Neural progenitor cell (in vitro differentiated cells): ENCODE measurements at regions not wholly inside any gene's neighbourhood (a gene's known extent, or its start where the extent isn't known, plus 50 kb on each side); places are given as distances from the start of the nearest gene placed in this dataset.

Experiments
- DNase-seq: peaks from one replicate; pipeline ENCODE4 v3.0.0-alpha.2; 2016; ENCODE audit warnings: low spot score
- H2AFZ ChIP-seq: fragments of 200-600 bp; sonication (generic); replicated peaks from 2 replicates; pipeline ENCODE4 v1.6.1; 2016; ENCODE audit warnings: antibody characterized with exemption
- H3F3A ChIP-seq: fragments of 200-600 bp; sonication (generic); 2 replicates; pipeline ENCODE4 v1.6.1; 2016; ENCODE audit warnings: antibody characterized with exemption, low read depth
- H3K27ac ChIP-seq: fragments of 200-600 bp; sonication (generic); 2 replicates; pipeline ENCODE4 v1.5.1; 2016; ENCODE audit warnings: mild to moderate bottlenecking
- H3K27me3 ChIP-seq: fragments of 200-600 bp; sonication (generic); 2 replicates; pipeline ENCODE4 v1.6.1; 2016; ENCODE audit warnings: mild to moderate bottlenecking, moderate library complexity
- H3K36me3 ChIP-seq: fragments of 200-600 bp; sonication (generic); 2 replicates; pipeline ENCODE4 v1.5.1; 2016
- H3K4me1 ChIP-seq: fragments of 200-600 bp; sonication (generic); 2 replicates; pipeline ENCODE4 v1.6.1; 2016; ENCODE audit warnings: mixed run types
- H3K4me2 ChIP-seq: fragments of 200-600 bp; sonication (generic); 2 replicates; pipeline ENCODE4 v1.6.1; 2016
- H3K4me3 ChIP-seq: fragments of 200-600 bp; sonication (generic); 2 replicates; pipeline ENCODE4 v1.5.1; 2016
- H3K79me2 ChIP-seq: fragments of 200-600 bp; sonication (generic); 2 replicates; pipeline ENCODE4 v1.6.1; 2016; ENCODE audit warnings: low read depth
- H3K9ac ChIP-seq: fragments of 200-600 bp; sonication (generic); 2 replicates; pipeline ENCODE4 v1.6.1; 2016
- H3K9me3 ChIP-seq: fragments of 200-600 bp; sonication (generic); 2 replicates; pipeline ENCODE4 v1.5.1; 2016; ENCODE audit warnings: low read depth
- H4K20me1 ChIP-seq: fragments of 200-600 bp; sonication (generic); 2 replicates; pipeline ENCODE4 v1.6.1; 2016; ENCODE audit warnings: low read depth
- H3K27ac Mint-ChIP-seq: 3 replicates; pipeline ENCODE4 v1.8.0; 2021; ENCODE audit warnings: mixed read lengths
- H3K27me3 Mint-ChIP-seq: 2 replicates; pipeline ENCODE4 v1.8.0; 2022; ENCODE audit warnings: low read depth, mild to moderate bottlenecking, inconsistent platforms, moderate library complexity, mixed read lengths; ENCODE audit not compliant: insufficient read depth
- H3K36me3 Mint-ChIP-seq: 3 replicates; pipeline ENCODE4 v1.8.0; 2021; ENCODE audit warnings: mixed read lengths
- H3K4me1 Mint-ChIP-seq: 3 replicates; pipeline ENCODE4 v1.8.0; 2021; ENCODE audit warnings: mixed read lengths
- H3K4me3 Mint-ChIP-seq: 3 replicates; pipeline ENCODE4 v1.8.0; 2021; ENCODE audit warnings: mild to moderate bottlenecking, moderate library complexity, mixed read lengths
- H3K9me3 Mint-ChIP-seq: 3 replicates; pipeline ENCODE4 v1.8.0; 2020; ENCODE audit warnings: mixed read lengths
- EZH2 ChIP-seq: fragments of 200-600 bp; sonication (generic); IDR thresholded peaks from 2 replicates; pipeline ENCODE4 v1.6.1; 2017; ENCODE audit warnings: antibody characterized with exemption, mild to moderate bottlenecking, moderate library complexity
- EZH2phosphoT487 ChIP-seq: fragments of 200-600 bp; sonication (generic); IDR thresholded peaks from 2 replicates; pipeline ENCODE4 v1.6.1; 2017; ENCODE audit warnings: antibody characterized with exemption
- TF ChIP-seq, protein P1 (sequence below): fragments of 200-600 bp; sonication (generic); IDR thresholded peaks from 2 replicates; pipeline ENCODE4 v1.5.1; 2017; ENCODE audit warnings: antibody characterized with exemption, mild to moderate bottlenecking

DNA sequence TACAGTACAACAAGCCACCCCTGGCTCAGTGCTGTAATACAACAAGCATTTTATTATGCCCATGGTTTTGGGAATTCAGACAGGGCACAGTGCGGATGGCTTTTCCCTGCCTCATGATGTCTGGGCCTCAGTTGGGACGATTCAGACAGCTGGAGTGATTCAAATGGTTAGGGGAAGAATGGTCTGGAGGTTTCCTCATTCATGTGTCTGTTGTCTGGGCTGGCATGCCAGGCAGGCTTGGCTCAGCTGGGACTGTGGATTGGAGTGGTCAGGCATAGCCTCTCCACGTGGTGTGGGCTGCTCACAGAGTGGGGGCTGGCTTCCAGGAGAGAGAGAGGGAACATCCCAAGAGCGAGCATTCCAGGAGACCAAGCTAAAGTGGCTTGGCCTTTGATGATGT lies 164.4 kb downstream of the C11orf91 start:
- TF ChIP-seq, protein P1, sequence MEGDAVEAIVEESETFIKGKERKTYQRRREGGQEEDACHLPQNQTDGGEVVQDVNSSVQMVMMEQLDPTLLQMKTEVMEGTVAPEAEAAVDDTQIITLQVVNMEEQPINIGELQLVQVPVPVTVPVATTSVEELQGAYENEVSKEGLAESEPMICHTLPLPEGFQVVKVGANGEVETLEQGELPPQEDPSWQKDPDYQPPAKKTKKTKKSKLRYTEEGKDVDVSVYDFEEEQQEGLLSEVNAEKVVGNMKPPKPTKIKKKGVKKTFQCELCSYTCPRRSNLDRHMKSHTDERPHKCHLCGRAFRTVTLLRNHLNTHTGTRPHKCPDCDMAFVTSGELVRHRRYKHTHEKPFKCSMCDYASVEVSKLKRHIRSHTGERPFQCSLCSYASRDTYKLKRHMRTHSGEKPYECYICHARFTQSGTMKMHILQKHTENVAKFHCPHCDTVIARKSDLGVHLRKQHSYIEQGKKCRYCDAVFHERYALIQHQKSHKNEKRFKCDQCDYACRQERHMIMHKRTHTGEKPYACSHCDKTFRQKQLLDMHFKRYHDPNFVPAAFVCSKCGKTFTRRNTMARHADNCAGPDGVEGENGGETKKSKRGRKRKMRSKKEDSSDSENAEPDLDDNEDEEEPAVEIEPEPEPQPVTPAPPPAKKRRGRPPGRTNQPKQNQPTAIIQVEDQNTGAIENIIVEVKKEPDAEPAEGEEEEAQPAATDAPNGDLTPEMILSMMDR, result no peak
- no peak for TF ChIP-seq EZH2
- no peak for TF ChIP-seq EZH2phosphoT487
- H3K27ac ChIP-seq, result no peak overlapping the region
- no peaks in the 10 kb centered on the region for H4K20me1 ChIP-seq
- no peak for DNase-seq
- H3K9me3 ChIP-seq, result no peaks in the 10 kb centered on the region
- H2AFZ ChIP-seq, result no peak overlapping the region
- no peaks in the 10 kb centered on the region for H3K9me3 Mint-ChIP-seq
- H3K9ac ChIP-seq, result no peak overlapping the region
- no peaks in the 10 kb centered on the region for H3K36me3 ChIP-seq
- H3K27ac Mint-ChIP-seq, result no peak overlapping the region
- H3K4me3 ChIP-seq, result no peak overlapping the region
- no peaks in the 10 kb centered on the region for H3K36me3 Mint-ChIP-seq
- H3K79me2 ChIP-seq, result no peaks in the 10 kb centered on the region
- H3K27me3 Mint-ChIP-seq, result no peaks in the 10 kb centered on the region
- H3K4me2 ChIP-seq, result no peak overlapping the region
- H3K27me3 ChIP-seq, result no peaks in the 10 kb centered on the region
- H3K4me1 Mint-ChIP-seq, result peaks cover 5% of the 10 kb centered on the region
- H3F3A ChIP-seq, result no peaks in the 10 kb centered on the region
- H3K4me1 ChIP-seq, result no peaks in the 10 kb centered on the region
- no peak overlapping the region for H3K4me3 Mint-ChIP-seq

DNA sequence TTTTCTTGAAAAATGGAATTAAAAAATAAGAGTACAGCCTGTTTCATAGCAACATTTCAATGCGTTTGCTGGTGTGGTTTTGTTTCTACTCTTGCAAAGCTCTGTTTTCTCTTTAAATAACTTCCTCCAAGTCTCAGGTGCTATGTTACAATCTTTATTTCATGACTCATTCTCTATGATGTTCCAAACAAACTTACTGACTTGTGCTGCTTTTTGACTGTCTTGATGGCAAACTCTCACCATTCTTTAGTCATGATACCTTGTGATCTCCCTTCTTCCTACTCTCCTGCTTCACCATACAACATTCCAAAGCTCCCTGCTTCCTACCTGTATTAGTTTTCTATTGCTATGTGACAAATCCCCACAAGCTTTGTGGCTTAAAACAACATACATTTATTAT lies 166.1 kb downstream of the C11orf91 start:
- Histone ChIP-seq H3K27me3 (no peaks in the 10 kb centered on the region), H4K20me1 (no peaks in the 10 kb centered on the region), H3K27ac (no peak overlapping the region), H3K4me3 (no peak overlapping the region), H2AFZ (no peak overlapping the region), H3K4me2 (no peak overlapping the region), H3K79me2 (no peaks in the 10 kb centered on the region), H3K36me3 (no peaks in the 10 kb centered on the region), H3K9me3 (no peaks in the 10 kb centered on the region), H3K4me1 (no peaks in the 10 kb centered on the region), H3K9ac (no peak overlapping the region), H3F3A (no peaks in the 10 kb centered on the region)
- no peaks in the 10 kb centered on the region for H3K9me3 Mint-ChIP-seq
- H3K4me3 Mint-ChIP-seq, result no peak overlapping the region
- no peaks in the 10 kb centered on the region for H3K36me3 Mint-ChIP-seq
- TF ChIP-seq EZH2 (no peak), EZH2phosphoT487 (no peak)
- TF ChIP-seq, protein P1, result no peak
- H3K27ac Mint-ChIP-seq, result no peak overlapping the region
- H3K4me1 Mint-ChIP-seq, result peaks cover 5% of the 10 kb centered on the region
- no peak for DNase-seq
- H3K27me3 Mint-ChIP-seq, result no peaks in the 10 kb centered on the region

DNA sequence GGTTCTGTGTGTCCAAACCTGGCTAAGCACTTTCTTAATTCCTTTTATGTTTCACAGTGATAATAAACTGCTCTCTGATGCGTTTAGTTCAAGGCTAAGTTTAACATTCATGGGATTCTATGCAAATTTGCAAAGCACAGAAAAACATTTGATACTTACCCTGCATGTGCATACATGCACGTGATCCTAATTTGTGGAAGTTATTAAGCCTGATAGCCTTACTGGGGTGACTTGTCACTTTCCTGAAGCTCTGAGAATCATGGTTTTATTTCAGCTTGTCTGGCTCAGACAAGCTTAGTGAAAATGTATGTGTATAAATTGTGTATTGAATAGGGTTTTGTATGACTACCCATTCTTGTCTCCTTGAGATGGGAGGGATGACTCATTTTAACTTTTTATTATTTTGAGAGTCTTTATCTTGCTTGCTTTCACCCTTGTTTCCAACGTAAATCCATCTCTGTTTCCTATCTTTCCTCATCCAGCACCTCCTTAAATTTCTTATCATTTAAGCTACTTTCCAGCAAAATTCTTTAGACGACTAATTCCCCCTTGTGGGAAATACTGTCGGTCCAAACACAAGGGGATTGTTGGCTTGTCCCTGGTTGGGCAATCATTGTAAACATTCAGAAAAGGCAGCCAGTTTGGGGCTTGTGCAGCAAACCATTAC lies 167.1 kb downstream of the C11orf91 start:
- no peak for DNase-seq
- no peaks in the 10 kb centered on the region for H3K27me3 Mint-ChIP-seq

More for the DNA sequence above, 167.1 kb downstream of the C11orf91 start:
- no peak overlapping the region for H3K4me3 Mint-ChIP-seq
- no peaks in the 10 kb centered on the region for H4K20me1 ChIP-seq
- H3K79me2 ChIP-seq, result no peaks in the 10 kb centered on the region
- no peak overlapping the region for H3K4me2 ChIP-seq
- H3K36me3 ChIP-seq, result no peaks in the 10 kb centered on the region
- H3F3A ChIP-seq, result no peaks in the 10 kb centered on the region
- no peak overlapping the region for H3K4me3 ChIP-seq
- H3K36me3 Mint-ChIP-seq, result no peaks in the 10 kb centered on the region
- H2AFZ ChIP-seq, result no peak overlapping the region
- no peaks in the 10 kb centered on the region for H3K27me3 ChIP-seq
- H3K4me1 Mint-ChIP-seq, result peaks cover 5% of the 10 kb centered on the region
- H3K27ac Mint-ChIP-seq, result no peak overlapping the region
- H3K4me1 ChIP-seq, result no peaks in the 10 kb centered on the region
- H3K27ac ChIP-seq, result no peak overlapping the region
- no peak overlapping the region for H3K9ac ChIP-seq
- H3K9me3 Mint-ChIP-seq, result no peaks in the 10 kb centered on the region
- no peaks in the 10 kb centered on the region for H3K9me3 ChIP-seq
- TF ChIP-seq EZH2phosphoT487 (no peak), EZH2 (no peak)
- TF ChIP-seq, protein P1, result no peak
